HG03558 (cell line): ENCODE measurements at regions not wholly inside any gene's neighbourhood (a gene's known extent, or its start where the extent isn't known, plus 50 kb on each side); places are given as distances from the start of the nearest gene placed in this dataset.

Experiments used
- ATAC-seq: cut with Tn5 transposase; IDR thresholded peaks from one replicate; pipeline ENCODE4 v1.9.1; 2021; ENCODE audit warnings: moderate number of reproducible peaks; ENCODE audit not compliant: unreplicated experiment; ENCODE audit errors: extremely low read depth

DNA sequence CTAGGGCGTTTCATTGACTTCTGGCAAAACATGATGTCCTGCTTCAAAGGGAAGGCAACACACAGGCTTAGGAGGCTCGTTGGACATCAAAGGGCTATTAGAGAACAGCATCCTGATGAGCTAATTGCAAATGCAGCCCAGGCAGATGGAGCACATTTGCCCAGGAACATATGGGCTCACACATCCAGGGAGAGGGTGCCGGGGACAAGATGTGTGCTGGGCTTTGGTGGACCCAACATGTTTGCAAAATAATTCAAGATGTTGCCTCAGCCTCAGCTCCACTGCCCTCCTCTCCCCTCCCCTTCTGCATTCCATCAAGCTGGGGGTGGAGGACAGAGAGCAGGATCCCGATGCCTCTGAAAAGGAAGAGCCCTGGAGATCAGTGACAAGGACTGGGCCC, 217.1 kb upstream of the ZMIZ1 start:
- no peak for ATAC-seq

DNA sequence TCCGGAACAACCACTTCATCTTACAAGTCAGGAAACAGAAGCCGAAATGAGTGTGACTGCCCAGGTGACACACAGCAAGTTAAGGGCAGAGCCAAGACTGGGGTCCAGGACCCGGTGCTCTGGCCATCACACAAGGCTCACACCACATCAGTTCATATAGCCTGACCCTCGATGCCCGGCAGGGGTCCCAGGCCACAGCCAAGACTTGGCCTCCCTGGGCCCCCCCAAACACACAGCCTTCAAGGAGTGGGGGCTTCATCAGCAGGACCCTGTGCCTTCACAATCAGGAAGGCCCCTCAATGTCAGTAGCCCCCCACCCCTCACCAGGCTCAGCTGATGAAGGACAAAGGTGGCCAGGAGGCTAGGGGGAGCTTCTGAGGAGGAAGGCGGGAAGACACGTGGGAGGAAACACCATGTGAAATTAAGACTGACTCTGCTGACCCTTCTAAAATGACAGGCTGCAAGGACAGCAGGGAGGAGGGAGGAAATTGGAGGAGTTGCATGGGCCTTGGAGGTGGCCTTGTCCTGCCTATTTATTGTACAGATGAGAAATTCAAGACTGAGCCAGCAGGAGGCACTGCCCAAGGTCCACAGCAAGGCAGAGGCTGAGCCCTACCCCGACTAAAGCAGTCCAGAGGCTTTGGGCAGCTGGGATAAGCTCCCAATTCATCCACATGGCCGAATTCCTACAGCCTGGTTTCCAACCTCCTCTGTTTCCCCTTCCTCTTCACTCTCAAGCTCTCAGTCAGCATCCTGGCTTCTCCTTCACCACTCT, 216.1 kb upstream of the ZMIZ1 start:
- ATAC-seq: no peak

DNA sequence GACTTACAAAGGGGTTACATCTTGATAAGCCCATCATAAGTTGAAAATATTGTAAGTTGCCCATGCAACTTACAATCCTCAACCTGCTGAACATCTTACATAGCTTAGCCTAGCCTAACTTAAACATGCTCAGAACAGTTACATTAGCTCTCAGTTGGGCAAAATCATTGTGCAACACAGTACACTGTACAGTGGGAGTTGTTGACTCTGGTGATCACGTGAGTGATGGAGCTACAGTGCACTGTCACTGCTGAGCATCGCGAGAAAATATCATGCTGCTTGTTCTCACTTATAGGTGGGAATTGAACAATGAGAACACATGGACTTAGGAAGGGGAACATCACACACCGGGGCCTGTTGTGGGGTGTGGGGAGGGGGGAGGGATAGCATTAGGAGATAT, 214.9 kb upstream of the ZMIZ1 start:
- no peak for ATAC-seq

DNA sequence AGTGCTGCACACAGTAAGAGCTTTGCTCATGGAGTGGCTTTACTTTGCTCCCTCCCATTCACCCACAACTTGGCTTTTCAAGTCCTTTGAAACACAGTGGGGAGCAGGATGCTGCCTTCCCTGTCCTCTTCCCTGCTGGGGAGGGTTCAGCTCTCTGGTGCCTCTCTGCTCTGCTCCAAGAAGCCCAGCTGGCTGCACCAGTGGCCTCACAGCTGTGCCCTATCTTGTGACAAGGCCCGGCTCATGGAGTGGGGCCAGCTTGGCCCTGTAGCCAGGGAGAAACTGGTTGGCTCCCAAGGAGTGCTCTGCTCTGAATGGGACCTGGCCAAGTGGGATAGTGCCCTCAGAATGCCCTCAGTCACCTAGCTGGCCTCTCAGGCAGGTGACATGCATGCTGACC, 212.3 kb upstream of the ZMIZ1 start:
- ATAC-seq: no peak

DNA sequence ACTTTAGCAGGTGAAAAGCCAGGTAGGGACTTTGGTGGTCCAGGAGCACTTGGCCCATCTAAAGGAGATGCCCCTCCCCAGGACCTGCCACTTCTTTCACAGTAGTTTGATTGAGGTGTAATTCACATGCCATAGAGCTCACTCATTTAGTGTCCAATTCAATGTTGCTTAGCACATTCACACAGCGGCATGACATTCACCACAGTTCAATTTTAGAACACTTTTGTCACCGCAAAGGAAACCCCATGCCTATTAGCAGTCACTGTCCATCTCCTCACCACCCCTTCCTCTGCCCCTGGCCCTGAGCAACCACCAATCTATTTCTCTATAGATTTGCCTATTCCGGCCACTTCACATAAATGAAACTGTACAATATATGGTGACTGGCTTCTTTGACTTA, 211.6 kb upstream of the ZMIZ1 start:
- ATAC-seq: no peak

DNA sequence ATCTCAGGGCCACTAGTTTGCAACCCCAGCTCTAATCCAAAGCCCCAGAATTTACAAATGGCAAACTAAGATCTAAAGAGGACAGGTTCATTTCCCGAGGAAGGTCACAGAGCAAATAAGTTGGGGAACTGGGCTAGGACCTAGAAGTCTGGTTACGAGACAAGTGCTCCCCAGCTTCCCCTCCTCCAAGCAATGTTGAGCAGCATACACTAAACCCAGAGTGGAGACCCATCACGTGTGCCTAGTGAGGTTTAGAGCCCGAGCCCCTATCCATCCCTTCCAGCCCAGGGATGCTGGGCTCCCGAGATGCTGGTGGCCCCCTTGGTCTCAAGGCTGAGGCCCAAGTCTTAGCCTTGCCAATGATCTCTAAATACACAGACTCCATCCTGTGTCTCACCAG, 209.5 kb upstream of the ZMIZ1 start:
- ATAC-seq: no peak

DNA sequence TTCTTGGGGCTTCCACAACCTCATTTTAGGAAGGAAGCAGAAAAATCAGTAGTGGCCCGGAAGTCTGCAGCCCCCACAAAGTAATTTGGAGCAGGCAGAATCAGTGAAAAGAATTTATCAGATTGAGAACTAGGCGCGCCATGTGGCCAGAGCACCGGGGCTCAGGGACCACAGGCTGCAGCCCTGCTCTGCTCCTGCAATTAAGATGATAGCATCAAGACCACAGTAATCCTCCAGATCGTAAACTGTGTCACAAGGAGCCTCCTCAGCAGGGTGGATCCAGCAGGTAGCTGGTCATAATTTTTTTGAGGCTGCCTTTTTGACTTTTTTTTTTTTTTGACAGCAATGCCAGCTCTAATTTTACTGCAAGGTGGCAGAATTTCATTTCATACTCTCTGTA, 209.0 kb upstream of the ZMIZ1 start:
- ATAC-seq: no peak

DNA sequence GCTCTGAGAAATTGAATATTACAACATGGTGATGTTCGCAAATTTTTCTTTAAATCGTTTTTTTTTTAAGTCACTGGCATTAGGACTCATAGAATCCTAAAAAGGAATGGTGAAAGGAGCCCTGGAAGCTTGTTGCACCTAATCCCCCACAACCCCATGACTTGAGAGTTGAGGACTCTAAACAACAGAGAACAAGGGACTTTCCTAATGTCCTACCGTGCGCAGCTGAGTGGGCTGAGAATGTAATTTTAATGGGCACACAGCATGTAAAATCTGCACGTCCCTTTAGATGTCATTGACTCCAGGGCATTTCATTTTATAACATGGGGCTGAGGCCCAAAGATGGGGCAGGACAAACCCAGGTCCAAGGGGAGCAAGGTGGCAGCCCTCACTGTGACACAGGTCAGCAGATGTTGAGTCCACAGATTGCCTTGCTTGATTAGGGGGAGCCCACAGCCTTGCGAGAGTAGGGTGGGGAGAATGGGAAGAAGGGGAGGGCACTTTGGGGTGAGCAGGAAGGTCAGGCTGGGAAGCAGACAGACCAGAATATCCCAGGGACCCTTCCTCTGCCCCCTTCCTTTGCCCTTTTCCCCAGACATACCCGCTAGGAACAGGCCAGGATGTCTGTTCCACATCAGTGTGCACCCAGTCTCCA, 208.4 kb upstream of the ZMIZ1 start:
- ATAC-seq: no peak

DNA sequence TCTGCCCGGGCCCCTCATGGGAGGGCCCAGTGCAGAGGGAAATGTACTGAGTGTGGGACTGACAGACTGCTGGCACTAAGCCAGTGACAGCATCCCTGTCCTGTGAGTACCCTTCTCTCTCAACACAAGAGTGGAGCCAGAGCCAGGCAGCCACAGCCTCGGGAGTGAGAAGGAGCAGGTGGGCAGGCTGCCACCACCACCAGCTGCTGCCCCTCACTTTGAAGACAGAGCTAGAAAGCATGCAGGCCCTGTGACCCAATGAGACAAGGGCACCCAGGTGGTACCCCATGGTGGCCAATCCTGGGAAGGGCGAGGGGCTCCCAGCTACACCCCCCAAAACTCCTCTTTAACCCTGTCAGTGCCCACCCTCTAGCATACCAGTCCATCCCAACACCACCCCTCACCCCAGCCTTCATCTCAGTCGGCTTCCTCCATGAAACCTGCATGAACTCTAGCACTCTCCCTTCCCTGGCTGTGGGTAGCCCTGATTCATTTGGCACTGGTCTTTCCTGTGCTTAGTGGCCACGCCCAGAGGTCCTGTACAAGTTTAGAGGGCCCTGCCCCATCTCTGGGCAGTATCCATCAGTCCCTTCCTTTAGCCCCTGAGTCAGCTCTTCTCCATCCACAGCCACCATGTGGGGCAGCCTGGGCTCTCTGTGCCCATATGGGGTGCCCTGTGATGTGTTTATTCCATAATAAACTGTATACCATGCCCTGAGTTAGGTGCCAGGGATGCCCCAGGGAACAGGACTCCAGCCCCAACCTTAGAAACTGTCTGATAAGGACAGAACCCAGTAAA, 207.0 kb upstream of the ZMIZ1 start:
- ATAC-seq: no peak

DNA sequence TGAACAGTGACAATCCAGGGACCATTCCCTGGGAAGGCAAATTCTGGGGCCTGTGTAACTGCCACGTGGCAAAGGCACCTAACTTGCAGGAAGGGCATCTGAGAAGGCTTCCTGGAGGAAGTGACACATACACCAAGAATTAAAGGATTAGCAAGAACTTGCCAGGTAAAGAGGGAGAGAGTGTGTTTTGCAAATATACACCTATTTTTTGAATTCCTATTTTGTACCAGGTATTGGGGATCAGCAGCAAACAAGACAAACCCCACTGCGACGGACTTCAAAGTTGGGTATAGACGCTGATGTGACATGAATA, 206.5 kb upstream of the ZMIZ1 start:
- no peak for ATAC-seq

DNA sequence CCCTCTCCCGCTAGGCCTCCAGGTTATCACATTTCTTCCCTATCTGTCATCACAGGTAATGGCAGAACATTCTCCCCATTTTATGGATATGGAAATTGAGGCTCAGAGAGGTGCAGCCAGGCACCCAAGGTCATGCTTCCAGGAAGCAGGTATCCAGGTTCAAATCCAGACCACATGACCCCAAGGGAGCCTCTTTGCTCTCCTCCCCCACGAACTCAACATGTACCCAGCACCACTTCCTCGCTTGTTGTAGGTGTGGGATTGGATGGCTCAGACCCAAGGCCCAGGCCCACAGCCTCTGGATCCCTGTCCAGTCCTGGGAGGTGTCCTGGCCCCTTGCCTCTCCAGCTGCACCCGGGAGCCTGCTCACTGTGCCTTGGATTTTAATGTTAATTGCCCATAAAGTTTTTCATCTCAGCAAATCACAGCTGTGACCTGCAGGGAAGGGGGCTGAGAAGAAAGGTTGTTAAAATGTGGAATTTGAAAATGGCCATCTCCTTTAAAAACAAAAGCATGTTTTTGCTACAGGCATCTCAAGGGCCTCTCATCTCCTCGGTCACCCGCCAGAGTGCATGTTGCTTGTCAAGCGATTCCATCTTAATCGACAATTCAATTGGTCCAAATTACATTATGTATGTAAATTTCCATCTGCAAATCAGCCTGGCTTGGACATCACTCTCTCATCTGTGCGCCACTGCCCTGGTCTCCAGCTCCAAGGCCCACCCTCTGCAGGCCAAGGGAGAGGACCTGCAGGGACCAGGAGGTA, 205.4 kb upstream of the ZMIZ1 start:
- no peak for ATAC-seq

DNA sequence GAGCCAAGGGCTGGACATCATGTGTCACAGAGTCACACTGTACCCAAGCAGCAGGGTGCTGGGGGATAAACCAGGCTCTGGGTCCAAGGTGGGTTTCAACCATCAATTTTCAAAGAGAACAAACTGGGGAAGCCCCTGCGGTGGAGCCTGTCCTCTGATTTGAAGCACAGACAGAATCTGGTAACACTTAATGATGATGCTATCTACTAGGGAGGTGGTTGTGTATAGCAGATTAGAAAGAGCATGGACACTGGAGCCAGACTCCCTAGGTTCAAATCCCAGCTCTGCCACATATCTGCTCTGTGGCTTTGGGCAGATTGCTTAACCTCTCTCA, 204.9 kb upstream of the ZMIZ1 start:
- ATAC-seq: no peak

DNA sequence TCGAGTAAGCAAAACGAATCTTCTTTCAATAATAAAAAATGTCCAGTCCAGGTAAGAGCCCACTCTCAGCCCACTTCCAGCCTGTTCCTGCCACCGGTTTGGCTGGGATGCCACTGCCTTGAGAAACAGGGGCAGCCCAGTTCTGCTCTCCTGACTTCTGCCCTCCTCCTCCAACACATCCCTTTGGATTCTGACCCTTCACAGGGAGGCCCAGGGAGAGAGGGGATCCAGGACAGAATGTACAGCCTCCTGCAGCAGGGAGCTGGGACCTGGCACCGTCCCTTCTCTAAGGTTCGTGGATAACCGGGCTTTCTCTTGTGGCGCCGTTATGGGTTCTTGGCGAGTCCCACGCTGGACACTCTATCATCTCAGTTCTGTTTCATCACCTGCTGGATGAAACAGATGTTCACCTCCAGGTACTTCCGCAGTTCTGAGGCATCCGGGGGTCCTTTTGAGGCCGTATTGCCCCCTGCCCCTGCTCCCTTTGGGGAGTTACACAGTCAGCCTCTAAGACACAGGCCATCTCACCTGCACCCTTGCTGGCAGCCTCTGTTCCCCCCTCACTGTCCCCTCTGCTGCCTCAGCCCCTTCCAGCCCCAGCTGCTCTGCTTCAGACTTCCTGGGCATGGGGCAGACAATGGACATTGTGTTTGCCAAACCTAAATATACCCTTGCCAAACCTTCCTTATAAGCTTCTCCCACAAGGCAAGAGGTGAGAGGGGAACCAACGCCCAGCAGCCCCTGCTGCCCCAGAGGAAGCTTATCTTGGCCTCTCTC, 203.8 kb upstream of the ZMIZ1 start:
- no peak for ATAC-seq

DNA sequence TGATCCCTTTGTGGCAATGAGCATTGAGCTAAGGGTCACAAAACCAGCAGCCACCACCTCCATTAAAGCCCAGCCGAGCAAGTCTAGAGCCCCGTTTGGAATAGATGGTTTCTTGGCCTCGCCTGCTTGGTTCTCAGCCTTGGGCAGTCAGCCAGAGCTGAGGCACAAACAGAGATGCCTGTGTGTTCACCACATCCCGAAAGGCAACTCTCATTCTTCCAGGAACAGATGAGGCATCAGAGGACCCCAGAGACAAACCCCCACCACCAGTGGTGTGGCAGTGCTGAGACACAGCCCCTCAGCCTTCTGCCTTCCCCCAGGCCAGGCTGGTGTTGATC, 203.3 kb upstream of the ZMIZ1 start:
- no peak for ATAC-seq

DNA sequence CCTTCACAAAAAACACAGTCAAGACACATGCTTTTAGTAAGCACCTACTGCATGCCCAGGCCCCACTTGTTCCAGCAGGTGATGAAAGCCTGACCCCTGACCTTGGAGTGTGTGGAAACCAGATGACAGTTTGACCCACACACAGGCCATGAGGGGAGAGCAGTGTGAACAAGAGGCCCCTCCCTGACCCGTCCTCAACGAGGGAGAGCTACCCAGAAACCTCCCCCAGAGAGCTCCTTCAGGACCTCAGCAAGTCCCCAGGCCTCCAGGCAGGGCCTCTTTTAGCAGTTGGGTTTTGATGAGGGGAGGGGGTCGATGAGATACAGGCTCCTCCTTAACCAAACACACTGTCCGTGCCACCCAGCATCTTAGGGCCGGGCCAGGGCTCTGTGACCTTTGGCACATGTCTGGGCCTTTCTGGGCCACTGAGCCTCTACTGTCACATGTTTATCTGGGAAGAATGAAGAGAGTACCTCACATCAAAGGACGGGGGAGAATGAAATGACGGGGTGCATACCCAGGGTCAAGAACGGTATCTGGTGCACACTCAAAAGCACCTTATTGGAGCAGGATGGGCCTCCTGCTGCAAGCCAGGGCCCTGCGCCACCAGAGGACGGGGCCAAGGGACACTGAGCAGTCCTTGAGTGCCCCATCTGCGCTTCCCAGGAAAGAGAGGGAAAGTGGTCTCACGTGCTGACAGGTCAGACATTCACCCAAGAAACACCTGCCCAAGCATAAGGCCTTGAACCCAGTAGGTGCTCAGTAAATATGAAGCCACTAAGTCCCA, 202.6 kb upstream of the ZMIZ1 start:
- no peak for ATAC-seq

DNA sequence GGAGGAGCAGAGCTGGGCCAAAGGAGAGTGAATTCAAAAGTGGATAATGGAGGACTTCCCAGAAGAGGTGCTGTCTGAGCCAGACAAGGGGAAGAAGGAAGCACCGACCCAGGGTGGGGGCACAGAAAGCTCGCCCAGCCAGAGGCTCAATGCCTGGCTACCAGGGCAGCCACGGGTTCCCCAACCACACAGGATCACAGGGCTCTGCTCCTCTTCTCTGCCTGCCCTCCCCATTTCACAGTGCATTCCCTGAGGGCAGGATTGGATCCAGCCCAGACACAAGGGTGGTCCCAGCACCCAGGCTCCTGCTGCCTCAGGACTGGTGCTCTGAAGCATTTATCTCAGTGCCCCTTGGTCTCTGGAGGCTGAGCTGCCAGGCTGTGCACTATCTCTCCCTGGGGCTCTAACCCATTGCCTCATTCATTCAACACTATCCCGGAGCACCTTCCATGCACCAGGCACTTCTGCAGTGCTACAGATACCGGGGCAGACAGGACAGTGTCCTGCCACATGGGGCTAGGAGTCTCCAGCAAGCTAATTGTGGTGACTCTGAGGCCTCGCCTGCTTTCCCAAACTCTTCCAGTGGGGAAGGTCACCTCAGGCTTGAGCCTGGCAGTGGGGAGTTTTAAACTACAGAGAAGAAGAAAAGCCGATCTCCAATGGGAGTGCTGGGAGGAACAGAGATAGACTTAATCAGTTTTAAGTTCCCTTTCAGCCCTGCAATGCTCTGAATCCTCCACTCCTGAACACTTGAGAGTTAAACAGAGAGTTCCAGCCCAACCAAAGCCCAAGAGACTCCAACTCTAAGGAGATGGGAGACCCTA, 201.8 kb upstream of the ZMIZ1 start:
- no peak for ATAC-seq

DNA sequence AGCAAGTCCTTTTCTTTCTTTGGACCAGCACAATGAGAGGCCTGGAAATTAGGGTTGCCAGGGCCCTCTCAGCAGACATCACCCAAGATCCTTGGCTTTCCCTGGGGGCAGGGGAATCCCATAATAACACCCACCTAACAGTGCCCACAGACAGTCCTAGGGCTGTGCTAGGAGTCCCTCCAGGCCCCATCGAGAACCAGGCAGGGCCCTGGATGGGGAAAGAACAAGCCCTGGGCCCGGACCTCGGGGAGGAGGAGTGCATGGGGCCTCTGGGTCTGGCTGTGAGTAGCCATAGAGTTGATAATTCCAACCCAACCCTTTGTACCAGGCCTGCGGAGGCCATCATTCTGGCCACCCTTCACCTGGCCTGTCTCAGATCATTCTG, 201.2 kb upstream of the ZMIZ1 start:
- ATAC-seq: no peak

DNA sequence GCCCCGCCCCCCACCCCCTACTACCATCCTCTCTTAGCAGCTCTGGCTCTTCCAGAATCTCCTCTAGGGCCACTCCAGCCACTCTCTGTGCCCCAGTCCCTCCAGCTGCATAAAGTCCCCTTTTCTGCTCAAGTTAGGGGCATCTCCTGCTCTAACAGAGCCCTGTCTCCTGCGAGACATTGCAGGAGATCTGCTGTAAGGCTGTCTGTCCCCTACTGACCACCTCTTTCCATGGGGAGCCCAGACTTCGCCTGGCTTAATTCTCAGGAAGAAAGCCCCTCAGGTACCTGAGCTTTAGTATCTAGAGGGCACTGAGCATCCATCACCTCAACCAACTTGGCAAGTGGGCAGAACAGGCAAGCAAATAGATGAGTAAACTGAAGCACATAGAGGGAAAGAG, 200.7 kb upstream of the ZMIZ1 start:
- ATAC-seq: no peak

DNA sequence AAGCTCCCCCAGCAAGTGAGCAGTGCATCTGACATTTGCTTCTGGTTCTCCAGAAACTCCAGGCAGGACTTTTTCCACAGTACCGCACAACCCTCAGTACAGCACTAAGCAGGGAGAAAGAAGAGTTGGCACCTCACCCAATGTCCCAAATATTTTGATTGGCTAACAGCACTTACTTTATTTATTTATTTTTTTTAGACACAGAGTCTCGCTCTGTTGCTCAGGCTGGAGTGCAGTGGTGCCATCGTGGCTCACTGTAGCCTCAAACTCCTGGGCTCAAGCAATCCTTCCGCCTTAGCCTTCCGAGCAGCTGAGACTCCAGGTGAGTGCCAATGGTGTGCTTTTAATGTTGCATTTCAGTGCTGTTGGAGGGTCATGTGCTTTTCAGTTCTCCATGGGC, 200.3 kb upstream of the ZMIZ1 start:
- no peak for ATAC-seq
